Gastrocnemius medialis (tissue), 4 donors: ENCODE measurements at regions not wholly inside any gene's neighbourhood (a gene's known extent, or its start where the extent isn't known, plus 50 kb on each side); places are given as distances from the start of the nearest gene placed in this dataset.

ENCODE experiments used
- ATAC-seq, 2 donors: fragments of 150-250 bp; one replicate each; pipeline ENCODE4 v1.9.1; 2016
- DNase-seq, 2 donors: peaks; one replicate each; pipeline ENCODE4 v3.0.0-alpha.2; 2019
- H3K27ac ChIP-seq, 4 donors: fragments of 200-600 bp; sonication (generic); 1 replicate in 1 of 4; 2 replicates in 3 of 4; pipeline ENCODE4 v1.5.1; 2016 to 2018; ENCODE audit warnings: mild to moderate bottlenecking in 2 of 4, moderate library complexity in 1 of 4
- H3K27me3 ChIP-seq, 3 donors: fragments of 200-600 bp; sonication (generic) in 2 of 3; 1 replicate in 1 of 3; 2 replicates in 2 of 3; pipeline versions ENCODE4 v1.5.1 to v1.6.0; 2016 to 2019; ENCODE audit warnings: mild to moderate bottlenecking in 1 of 3, moderate library complexity in 1 of 3
- H3K36me3 ChIP-seq, 2 donors: fragments of 200-600 bp; sonication (generic) in 1 of 2; one replicate each; pipeline ENCODE4 v1.5.1; 2017 to 2018
- H3K4me1 ChIP-seq, 2 donors: fragments of 200-600 bp; sonication (generic) in 1 of 2; one replicate each; pipeline ENCODE4 v1.5.1; 2016 to 2017; ENCODE audit warnings: mild to moderate bottlenecking in 2 of 2
- H3K4me3 ChIP-seq, 4 donors: fragments of 200-600 bp; sonication (generic) in 3 of 4; 1 replicate in 1 of 4; 2 replicates in 3 of 4; pipeline ENCODE4 v1.5.1; 2016 to 2019; ENCODE audit warnings: mild to moderate bottlenecking in 2 of 4
- H3K9me3 ChIP-seq, 3 donors: fragments of 200-600 bp; sonication (generic) in 2 of 3; 1 replicate in 1 of 3; 2 replicates in 2 of 3; pipeline ENCODE4 v1.5.1; 2016 to 2019
- POLR2A ChIP-seq, 2 donors: fragments of 450-650 bp; IDR thresholded peaks; one replicate each; pipeline ENCODE4 v1.6.1; 2017; ENCODE audit warnings: antibody characterized with exemption in 2 of 2, mild to moderate bottlenecking in 2 of 2, moderate library complexity in 2 of 2
- in situ Hi-C, 4 donors: fragments of 200-750 bp; cut with MboI; loops; one replicate each; pipeline versions ENCODE4 v1.15.0 to v1.8.0; 2017; ENCODE audit warnings: low sequenced_read_pairs in 4 of 4
- intact Hi-C: fragments of 100-400 bp; cut with DNase I; formaldehyde crosslinking; loops from one replicate; pipeline ENCODE4 v1.15.1; 2023; ENCODE audit warnings: low total_unique reads
- TF ChIP-seq, protein P1 (sequence below), 5 experiments: fragments of 450-650 bp in 3 of 5; fragments of 200-600 bp in 2 of 5; sonication (generic) in 2 of 5; IDR thresholded peaks in 4 of 5; conservative IDR thresholded peaks in 1 of 5; 1 replicate in 4 of 5; 2 replicates in 1 of 5; pipeline ENCODE4 v1.5.1; 2016 to 2019; ENCODE audit warnings: antibody characterized with exemption in 5 of 5, mild to moderate bottlenecking in 3 of 5, moderate library complexity in 3 of 5

DNA sequence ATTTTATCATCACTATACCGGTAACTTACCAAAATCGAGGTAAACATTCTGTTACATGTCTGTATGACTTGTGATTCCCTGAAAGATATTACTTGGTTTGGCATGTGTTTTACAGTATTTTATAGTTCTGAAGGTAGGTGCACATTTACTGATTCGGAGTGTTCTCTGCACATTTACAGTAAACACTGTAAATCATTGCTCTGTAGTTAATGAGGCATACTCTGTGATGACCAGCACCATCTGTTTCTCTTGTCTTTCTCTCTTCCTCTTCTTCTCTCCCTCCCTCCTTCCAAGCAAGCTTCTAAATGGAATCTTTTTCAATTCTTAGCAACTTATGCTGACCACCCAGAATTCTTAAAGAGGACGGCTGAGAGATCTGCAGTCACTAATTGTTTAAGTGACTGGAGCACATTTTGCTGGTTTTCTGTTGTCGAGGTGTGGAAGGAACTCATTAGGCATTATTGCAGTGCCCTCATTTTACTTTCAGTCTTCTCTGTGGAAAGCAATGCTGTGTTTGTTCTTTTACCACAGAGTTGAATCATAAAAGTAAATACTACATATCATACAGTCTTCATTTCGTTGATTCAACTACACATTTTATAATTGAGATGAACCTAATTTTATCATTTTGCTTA, 126.5 kb downstream of the UTRN start:
- Histone ChIP-seq H3K4me3 (no peak overlapping the region), H3K36me3 (no peaks in the 10 kb centered on the region), H3K27ac (no peak overlapping the region), H3K27me3 (no peaks in the 10 kb centered on the region), H3K4me1 (peaks cover 24 to 34% of the 10 kb centered on the region in 2 donors), H3K9me3 (no peaks in the 10 kb centered on the region)
- in situ Hi-C loops: no loop called here
- ATAC-seq: no peak
- no peak for DNase-seq
- TF ChIP-seq POLR2A (IDR thresholded peaks at IDR 0.05): no peak
- TF ChIP-seq, protein P1, sequence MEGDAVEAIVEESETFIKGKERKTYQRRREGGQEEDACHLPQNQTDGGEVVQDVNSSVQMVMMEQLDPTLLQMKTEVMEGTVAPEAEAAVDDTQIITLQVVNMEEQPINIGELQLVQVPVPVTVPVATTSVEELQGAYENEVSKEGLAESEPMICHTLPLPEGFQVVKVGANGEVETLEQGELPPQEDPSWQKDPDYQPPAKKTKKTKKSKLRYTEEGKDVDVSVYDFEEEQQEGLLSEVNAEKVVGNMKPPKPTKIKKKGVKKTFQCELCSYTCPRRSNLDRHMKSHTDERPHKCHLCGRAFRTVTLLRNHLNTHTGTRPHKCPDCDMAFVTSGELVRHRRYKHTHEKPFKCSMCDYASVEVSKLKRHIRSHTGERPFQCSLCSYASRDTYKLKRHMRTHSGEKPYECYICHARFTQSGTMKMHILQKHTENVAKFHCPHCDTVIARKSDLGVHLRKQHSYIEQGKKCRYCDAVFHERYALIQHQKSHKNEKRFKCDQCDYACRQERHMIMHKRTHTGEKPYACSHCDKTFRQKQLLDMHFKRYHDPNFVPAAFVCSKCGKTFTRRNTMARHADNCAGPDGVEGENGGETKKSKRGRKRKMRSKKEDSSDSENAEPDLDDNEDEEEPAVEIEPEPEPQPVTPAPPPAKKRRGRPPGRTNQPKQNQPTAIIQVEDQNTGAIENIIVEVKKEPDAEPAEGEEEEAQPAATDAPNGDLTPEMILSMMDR (IDR thresholded peaks at IDR 0.05 in 4 of 5, conservative IDR thresholded peaks at IDR 0.05 in 1 of 5): no peak
- intact Hi-C loops: no loop called here

DNA sequence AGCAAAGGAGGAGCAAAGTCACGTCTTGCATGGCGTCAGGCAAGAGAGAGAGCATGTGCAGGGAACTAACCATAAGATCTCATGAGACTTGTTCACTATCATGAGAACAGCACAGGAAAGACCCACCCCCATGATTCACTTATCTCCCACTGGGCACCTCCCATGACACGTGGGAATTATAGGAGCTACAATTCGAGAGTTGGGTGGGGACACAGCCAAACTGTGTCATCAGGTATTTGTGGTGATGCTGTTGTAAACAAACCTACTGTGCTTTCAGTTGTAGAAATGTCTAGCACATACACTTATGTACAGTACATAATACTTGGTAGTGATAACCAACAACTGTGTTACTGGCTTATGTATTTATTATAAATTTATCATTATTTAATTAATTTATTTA, 128.3 kb downstream of the UTRN start:
- H3K4me1 ChIP-seq: peaks cover 25 to 38% of the 10 kb centered on the region in 2 donors
- in situ Hi-C loops: no loop called here
- intact Hi-C loops: no loop called here
- H3K36me3 ChIP-seq: no peaks in the 10 kb centered on the region
- no peak for ATAC-seq
- no peak for TF ChIP-seq POLR2A (IDR thresholded peaks at IDR 0.05)
- TF ChIP-seq, protein P1 (IDR thresholded peaks at IDR 0.05 in 4 of 5, conservative IDR thresholded peaks at IDR 0.05 in 1 of 5): no peak
- no peak overlapping the region for H3K4me3 ChIP-seq
- no peak for DNase-seq
- H3K27ac ChIP-seq: no peak overlapping the region
- H3K9me3 ChIP-seq: no peaks in the 10 kb centered on the region
- H3K27me3 ChIP-seq: no peaks in the 10 kb centered on the region

DNA sequence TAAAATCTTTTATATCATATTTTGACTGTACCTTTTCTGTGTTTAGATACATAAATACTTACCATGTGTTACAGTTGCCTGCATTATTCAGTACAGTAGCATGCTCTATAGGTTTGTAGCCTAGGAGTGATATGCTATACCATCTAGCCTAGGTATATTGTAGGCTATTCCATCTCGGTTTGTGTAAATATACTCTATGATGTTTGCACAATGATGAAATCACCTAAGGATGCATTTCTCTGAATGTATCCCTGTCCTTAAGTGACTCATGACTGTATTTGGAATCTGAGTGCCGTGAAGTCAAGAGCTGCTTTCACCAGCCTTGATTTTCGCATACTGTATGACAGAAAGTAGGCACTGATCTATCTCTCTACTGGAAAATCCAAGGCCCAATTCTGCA, 129.9 kb downstream of the UTRN start:
- DNase-seq (no peak), ATAC-seq (peak in 1 of 2 donors; percentile 51)
- Histone ChIP-seq H3K9me3 (no peaks in the 10 kb centered on the region), H3K27ac (no peak overlapping the region), H3K27me3 (no peaks in the 10 kb centered on the region), H3K4me3 (no peak overlapping the region), H3K4me1 (peaks cover 25 to 32% of the 10 kb centered on the region in 2 donors), H3K36me3 (no peaks in the 10 kb centered on the region)
- no peak for TF ChIP-seq POLR2A (IDR thresholded peaks at IDR 0.05)
- TF ChIP-seq, protein P1 (IDR thresholded peaks at IDR 0.05 in 4 of 5, conservative IDR thresholded peaks at IDR 0.05 in 1 of 5): no peak
- intact Hi-C loops (no loop called here), in situ Hi-C loops (no loop called here)

DNA sequence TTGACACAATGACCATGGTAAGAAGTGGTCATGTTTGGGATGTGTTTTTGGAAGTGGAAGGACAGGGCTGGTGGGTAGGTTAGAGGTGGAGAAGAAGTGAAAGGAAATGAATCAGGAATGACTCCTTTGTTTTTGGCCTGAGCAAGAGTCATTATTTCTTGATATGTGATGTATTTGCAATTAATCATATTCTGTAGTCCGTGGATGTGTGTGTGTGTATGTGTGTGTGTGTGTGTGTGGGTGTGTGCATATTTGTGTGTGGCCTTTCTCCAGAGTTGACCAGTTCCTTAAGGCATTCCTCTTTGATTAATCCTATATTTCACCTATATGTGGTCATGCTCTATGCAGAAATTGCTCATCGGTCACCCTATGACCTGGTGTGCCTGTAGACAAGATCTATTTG, 130.7 kb downstream of the UTRN start:
- ATAC-seq: no peak
- intact Hi-C loops: no loop called here
- DNase-seq: no peak
- H3K4me3 ChIP-seq: no peak overlapping the region
- in situ Hi-C loops: no loop called here
- no peak overlapping the region for H3K27ac ChIP-seq
- no peaks in the 10 kb centered on the region for H3K36me3 ChIP-seq
- no peaks in the 10 kb centered on the region for H3K9me3 ChIP-seq
- TF ChIP-seq, protein P1 (IDR thresholded peaks at IDR 0.05 in 4 of 5, conservative IDR thresholded peaks at IDR 0.05 in 1 of 5): no peak
- TF ChIP-seq POLR2A (IDR thresholded peaks at IDR 0.05): no peak
- H3K4me1 ChIP-seq: peaks cover 25 to 32% of the 10 kb centered on the region in 2 donors
- H3K27me3 ChIP-seq: no peaks in the 10 kb centered on the region

DNA sequence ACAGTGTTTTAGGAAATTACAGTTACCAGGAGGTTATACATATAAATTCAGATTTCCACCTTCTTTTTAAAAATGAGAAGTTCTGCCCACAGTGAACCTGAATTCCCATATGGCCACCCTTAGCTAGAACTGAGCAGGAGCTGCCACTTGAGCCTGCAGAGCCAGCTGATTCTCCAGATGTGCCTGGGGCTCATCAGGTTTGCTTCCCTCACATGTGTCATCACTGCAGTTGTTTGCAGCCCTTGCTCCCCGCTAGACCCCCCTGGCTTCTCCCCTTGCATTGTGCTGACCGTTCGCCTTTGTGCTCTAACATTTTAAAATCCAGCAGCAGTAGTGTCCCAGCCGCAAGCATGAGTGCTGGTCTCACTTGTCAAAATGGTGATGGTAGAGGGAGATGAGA, 131.1 kb downstream of the UTRN start:
- intact Hi-C loops: no loop called here
- H3K4me3 ChIP-seq: no peak overlapping the region
- H3K9me3 ChIP-seq: no peaks in the 10 kb centered on the region
- no peak for TF ChIP-seq POLR2A (IDR thresholded peaks at IDR 0.05)
- TF ChIP-seq, protein P1 (IDR thresholded peaks at IDR 0.05 in 4 of 5, conservative IDR thresholded peaks at IDR 0.05 in 1 of 5): no peak
- no peaks in the 10 kb centered on the region for H3K27me3 ChIP-seq
- ATAC-seq: no peak
- in situ Hi-C loops: no loop called here
- H3K27ac ChIP-seq: no peak overlapping the region
- no peaks in the 10 kb centered on the region for H3K36me3 ChIP-seq
- peaks cover 25 to 32% of the 10 kb centered on the region in 2 donors for H3K4me1 ChIP-seq
- no peak for DNase-seq
